DND-41 (cell line): ENCODE measurements at regions not wholly inside any gene's neighbourhood (a gene's known extent, or its start where the extent isn't known, plus 50 kb on each side); places are given as distances from the start of the nearest gene placed in this dataset.

Experiments used
- ATAC-seq: fragments of 200-7000 bp; cut with Tn5 transposase; 3 replicates; pipeline ENCODE4 v1.9.1; 2021; ENCODE audit warnings: low read depth; ENCODE audit not compliant: insufficient read depth
- DNase-seq: peaks from one replicate; pipeline ENCODE4 v3.0.0-alpha.2; 2020
- H2AFZ ChIP-seq: 2 replicates; pipeline ENCODE4 v1.6.0; 2012; ENCODE audit warnings: low read depth, low read length
- H3K27ac ChIP-seq: 2 replicates; pipeline ENCODE4 v1.5.1; 2012; ENCODE audit warnings: low read length, inconsistent platforms
- H3K27me3 ChIP-seq: fragments of 200-600 bp; sonication (generic); 2 replicates; pipeline ENCODE4 v1.6.0; 2012; ENCODE audit warnings: low read length, mild to moderate bottlenecking, inconsistent platforms; ENCODE audit not compliant: insufficient read depth, poor library complexity
- H3K36me3 ChIP-seq: 2 replicates; pipeline ENCODE4 v1.5.1; 2012; ENCODE audit warnings: low read length, inconsistent platforms; ENCODE audit not compliant: insufficient read depth
- H3K4me1 ChIP-seq: 2 replicates; pipeline ENCODE4 v1.5.1; 2012; ENCODE audit warnings: mild to moderate bottlenecking, low read length; ENCODE audit not compliant: insufficient read depth
- H3K4me2 ChIP-seq: 2 replicates; pipeline ENCODE4 v1.6.0; 2012; ENCODE audit warnings: mild to moderate bottlenecking, moderate library complexity, low read length, inconsistent platforms; ENCODE audit not compliant: insufficient read depth
- H3K4me3 ChIP-seq, 2 experiments: fragments of 200-600 bp in 1 of 2; shearing (Covaris generic) in 1 of 2; 2 replicates each; pipeline ENCODE4 v1.5.1; 2012 to 2016; ENCODE audit warnings: inconsistent platforms in 2 of 2, low read length in 2 of 2, mild to moderate bottlenecking in 2 of 2, low read depth in 1 of 2, moderate library complexity in 1 of 2
- H3K79me2 ChIP-seq: 2 replicates; pipeline ENCODE4 v1.6.0; 2012; ENCODE audit warnings: low read length, inconsistent platforms; ENCODE audit not compliant: insufficient read depth
- H3K9ac ChIP-seq: 2 replicates; pipeline ENCODE4 v1.6.0; 2012; ENCODE audit warnings: low read depth, mild to moderate bottlenecking, inconsistent platforms, low read length, moderate library complexity
- H3K9me3 ChIP-seq: 2 replicates; pipeline ENCODE4 v1.5.1; 2012; ENCODE audit warnings: low read length, moderate library complexity, mild to moderate bottlenecking, inconsistent platforms; ENCODE audit not compliant: insufficient read depth, severe bottlenecking
- H4K20me1 ChIP-seq: 2 replicates; pipeline ENCODE4 v1.6.0; 2012; ENCODE audit warnings: low read length; ENCODE audit not compliant: insufficient read depth
- EZH2 ChIP-seq: IDR thresholded peaks from 3 replicates; pipeline ENCODE4 v1.6.1; 2012; ENCODE audit warnings: borderline replicate concordance, low read depth, mild to moderate bottlenecking, moderate library complexity, low read length, inconsistent platforms; ENCODE audit not compliant: severe bottlenecking
- TF ChIP-seq, protein P1 (sequence below): IDR thresholded peaks from 2 replicates; pipeline ENCODE4 v1.5.1; 2012; ENCODE audit warnings: borderline replicate concordance, low read length, moderate library complexity, mild to moderate bottlenecking; ENCODE audit not compliant: poor library complexity, severe bottlenecking; ENCODE audit errors: extremely low read depth

DNA sequence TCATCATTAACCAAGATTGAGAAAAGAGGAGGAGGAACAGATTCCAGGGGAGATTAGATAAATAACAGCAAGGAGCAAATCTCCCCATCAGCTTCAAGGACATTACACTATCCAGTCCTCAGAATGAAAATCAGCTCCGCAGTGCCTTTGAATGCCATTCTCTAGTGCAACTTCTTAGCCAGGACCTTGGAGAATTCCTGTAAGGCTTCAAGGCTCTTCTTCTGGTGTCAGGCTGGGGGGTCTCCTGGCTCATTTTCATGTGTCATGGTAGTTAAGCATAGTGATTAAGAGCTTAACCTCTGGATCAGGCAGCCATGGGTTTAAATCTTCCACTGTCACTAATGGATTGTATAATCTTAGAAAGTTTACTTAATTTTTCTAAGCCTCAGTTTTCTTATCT lies 137.3 kb upstream of the CCL2 start:
- Histone ChIP-seq H3K4me1 (no peaks in the 10 kb centered on the region), H3K4me2 (no peak overlapping the region), H4K20me1 (no peaks in the 10 kb centered on the region), H3K27me3 (peaks cover 14% of the 10 kb centered on the region), H3K27ac (no peak overlapping the region), H3K4me3 (no peak overlapping the region), H2AFZ (no peak overlapping the region), H3K79me2 (no peaks in the 10 kb centered on the region), H3K9ac (no peak overlapping the region), H3K36me3 (no peaks in the 10 kb centered on the region), H3K9me3 (no peaks in the 10 kb centered on the region)
- ATAC-seq (no peak), DNase-seq (no peak)
- no peak for TF ChIP-seq EZH2
- TF ChIP-seq, protein P1, sequence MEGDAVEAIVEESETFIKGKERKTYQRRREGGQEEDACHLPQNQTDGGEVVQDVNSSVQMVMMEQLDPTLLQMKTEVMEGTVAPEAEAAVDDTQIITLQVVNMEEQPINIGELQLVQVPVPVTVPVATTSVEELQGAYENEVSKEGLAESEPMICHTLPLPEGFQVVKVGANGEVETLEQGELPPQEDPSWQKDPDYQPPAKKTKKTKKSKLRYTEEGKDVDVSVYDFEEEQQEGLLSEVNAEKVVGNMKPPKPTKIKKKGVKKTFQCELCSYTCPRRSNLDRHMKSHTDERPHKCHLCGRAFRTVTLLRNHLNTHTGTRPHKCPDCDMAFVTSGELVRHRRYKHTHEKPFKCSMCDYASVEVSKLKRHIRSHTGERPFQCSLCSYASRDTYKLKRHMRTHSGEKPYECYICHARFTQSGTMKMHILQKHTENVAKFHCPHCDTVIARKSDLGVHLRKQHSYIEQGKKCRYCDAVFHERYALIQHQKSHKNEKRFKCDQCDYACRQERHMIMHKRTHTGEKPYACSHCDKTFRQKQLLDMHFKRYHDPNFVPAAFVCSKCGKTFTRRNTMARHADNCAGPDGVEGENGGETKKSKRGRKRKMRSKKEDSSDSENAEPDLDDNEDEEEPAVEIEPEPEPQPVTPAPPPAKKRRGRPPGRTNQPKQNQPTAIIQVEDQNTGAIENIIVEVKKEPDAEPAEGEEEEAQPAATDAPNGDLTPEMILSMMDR = no peak

DNA sequence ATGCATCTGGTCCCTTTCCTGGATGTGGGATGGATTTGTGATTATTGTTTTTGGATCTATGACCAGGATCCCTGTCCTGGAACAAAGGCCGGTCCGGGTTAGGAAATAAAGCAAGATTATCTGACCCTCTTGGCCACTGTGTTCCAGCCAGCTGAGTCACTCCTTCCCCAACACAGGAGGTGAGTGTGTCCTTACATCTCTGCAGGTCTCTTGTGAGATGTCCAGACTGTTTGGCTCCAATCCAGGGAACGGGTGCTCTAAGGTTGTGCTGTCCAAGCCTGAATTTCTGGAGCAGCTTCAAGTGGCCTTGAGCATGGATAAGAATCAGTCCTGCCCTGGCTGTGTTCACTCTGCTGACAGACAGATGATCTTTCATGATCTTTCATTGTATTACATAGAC lies 136.5 kb upstream of the CCL2 start:
- H3K4me3 ChIP-seq = no peak overlapping the region
- no peak for TF ChIP-seq EZH2
- TF ChIP-seq, protein P1 = no peak
- no peaks in the 10 kb centered on the region for H3K9me3 ChIP-seq
- no peaks in the 10 kb centered on the region for H4K20me1 ChIP-seq
- H3K4me1 ChIP-seq = no peaks in the 10 kb centered on the region
- ATAC-seq (no peak), DNase-seq (no peak)
- H3K27me3 ChIP-seq = peaks cover 14% of the 10 kb centered on the region
- H3K27ac ChIP-seq = no peak overlapping the region
- no peaks in the 10 kb centered on the region for H3K36me3 ChIP-seq
- H3K79me2 ChIP-seq = no peaks in the 10 kb centered on the region
- no peak overlapping the region for H3K9ac ChIP-seq
- no peak overlapping the region for H2AFZ ChIP-seq
- H3K4me2 ChIP-seq = no peak overlapping the region

DNA sequence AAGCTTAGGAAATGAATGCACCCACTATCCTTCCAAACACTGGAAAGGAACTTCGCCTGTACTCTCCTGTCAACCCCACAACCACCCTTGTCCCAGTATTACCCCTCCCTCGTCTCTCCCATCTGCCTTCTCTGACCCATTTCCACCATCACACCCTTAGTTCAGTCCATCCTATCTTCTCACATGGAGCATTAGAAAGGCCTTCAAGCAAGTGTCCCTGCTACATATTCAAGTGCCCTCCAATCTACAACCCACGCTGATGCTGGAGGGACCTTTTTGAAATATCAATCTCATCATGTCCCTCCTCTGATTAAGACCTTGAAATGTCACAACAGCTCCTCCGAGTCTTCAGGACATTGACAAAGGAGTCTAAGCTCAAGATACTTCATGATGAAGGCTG lies 133.8 kb upstream of the CCL2 start:
- ATAC-seq (no peak), DNase-seq (no peak)
- no peak overlapping the region for H3K9ac ChIP-seq
- no peaks in the 10 kb centered on the region for H3K36me3 ChIP-seq
- H3K79me2 ChIP-seq = no peaks in the 10 kb centered on the region
- no peak for TF ChIP-seq EZH2
- TF ChIP-seq, protein P1 = no peak
- no peaks in the 10 kb centered on the region for H3K4me1 ChIP-seq
- no peaks in the 10 kb centered on the region for H3K9me3 ChIP-seq
- H2AFZ ChIP-seq = no peak overlapping the region
- no peak overlapping the region for H3K4me3 ChIP-seq
- no peak overlapping the region for H3K4me2 ChIP-seq
- H3K27me3 ChIP-seq = peaks cover 4% of the 10 kb centered on the region
- H4K20me1 ChIP-seq = no peaks in the 10 kb centered on the region
- H3K27ac ChIP-seq = no peak overlapping the region

DNA sequence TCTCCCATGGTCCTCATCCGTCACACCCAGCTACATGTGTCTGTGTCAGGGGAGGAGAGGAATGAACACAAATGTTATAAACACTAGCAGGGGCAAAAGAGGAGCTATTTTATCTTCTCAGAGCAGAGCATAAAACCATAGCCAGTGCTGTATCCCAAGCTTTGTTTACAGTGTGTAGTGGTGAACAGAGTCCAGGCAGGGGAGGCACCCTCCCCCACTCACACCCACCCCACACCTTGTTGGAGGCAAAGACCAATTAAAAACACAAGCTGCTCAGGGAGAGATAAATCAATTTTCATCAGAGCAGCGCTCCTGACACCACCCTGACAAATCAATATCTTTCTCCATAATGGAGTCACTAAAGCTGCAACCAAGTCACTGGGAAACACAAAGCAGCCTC lies 132.6 kb upstream of the CCL2 start:
- Histone ChIP-seq H3K27me3 (peaks cover 4% of the 10 kb centered on the region), H3K9ac (no peak overlapping the region), H3K9me3 (no peaks in the 10 kb centered on the region), H3K27ac (no peak overlapping the region), H3K36me3 (no peaks in the 10 kb centered on the region), H3K4me1 (no peaks in the 10 kb centered on the region), H4K20me1 (no peaks in the 10 kb centered on the region), H3K79me2 (no peaks in the 10 kb centered on the region), H3K4me3 (no peak overlapping the region), H2AFZ (no peak overlapping the region), H3K4me2 (no peak overlapping the region)
- DNase-seq = no peak
- TF ChIP-seq EZH2 = no peak
- ATAC-seq = no peak
